ENCODE measurements at regions not wholly inside any gene's neighbourhood (a gene's known extent, or its start where the extent isn't known, plus 50 kb on each side); places are given as distances from the start of the nearest gene placed in this dataset.

DNA sequence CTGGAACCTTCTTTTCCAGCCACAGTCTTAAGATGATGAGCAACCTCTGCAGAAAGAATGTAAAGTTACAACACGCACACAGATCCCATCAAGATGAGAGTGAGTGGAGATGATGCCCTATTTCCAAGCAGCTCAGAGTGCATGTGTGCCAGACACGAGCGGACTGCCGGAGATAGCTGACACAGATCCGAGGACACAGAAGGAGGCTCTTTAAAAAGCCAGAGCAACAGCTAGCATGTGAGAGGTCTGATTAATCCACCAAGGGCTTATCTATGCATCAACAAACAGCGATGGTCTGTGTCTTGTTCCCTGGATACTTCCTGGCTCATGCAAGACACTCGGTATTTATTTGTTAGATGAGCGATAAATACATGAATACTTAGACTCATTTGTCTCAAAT lies 128.6 kb upstream of the DLG1 start:
- TF ChIP-seq EZH2phosphoT487 (IDR thresholded peaks at IDR 0.05; ENCODE audit: insufficient read depth, low read depth) (no peak), EZH2 (IDR thresholded peaks at IDR 0.05; ENCODE audit: insufficient read depth, poor library complexity, severe bottlenecking) (no peak)
